Nephron progenitor cell (in vitro differentiated cells): ENCODE measurements at regions not wholly inside any gene's neighbourhood (a gene's known extent, or its start where the extent isn't known, plus 50 kb on each side); places are given as distances from the start of the nearest gene placed in this dataset.

Experiments
- DNase-seq: peaks from one replicate; pipeline ENCODE4 v3.0.0; 2021
- H3K27ac Mint-ChIP-seq: 2 replicates; pipeline ENCODE4 v1.8.0; 2021; ENCODE audit warnings: mild to moderate bottlenecking, moderate library complexity, mixed read lengths
- H3K27me3 Mint-ChIP-seq: 2 replicates; pipeline ENCODE4 v1.8.0; 2021; ENCODE audit warnings: mild to moderate bottlenecking, low read depth, mixed read lengths; ENCODE audit not compliant: poor library complexity
- H3K36me3 Mint-ChIP-seq: 2 replicates; pipeline ENCODE4 v1.8.0; 2021; ENCODE audit warnings: low read depth, mixed read lengths
- H3K4me1 Mint-ChIP-seq: 2 replicates; pipeline ENCODE4 v1.8.0; 2021; ENCODE audit warnings: mixed read lengths
- H3K4me3 Mint-ChIP-seq: 2 replicates; pipeline ENCODE4 v1.8.0; 2021; ENCODE audit warnings: mild to moderate bottlenecking, moderate library complexity, mixed read lengths
- H3K9me3 Mint-ChIP-seq: 2 replicates; pipeline ENCODE4 v1.8.0; 2021; ENCODE audit warnings: mild to moderate bottlenecking, moderate library complexity, mixed read lengths
- TF ChIP-seq, protein P1 (sequence below): fragments of 200-600 bp; sonication (generic); IDR thresholded peaks from 2 replicates; pipeline ENCODE4 v1.5.0; 2021; ENCODE audit warnings: antibody characterized with exemption

DNA sequence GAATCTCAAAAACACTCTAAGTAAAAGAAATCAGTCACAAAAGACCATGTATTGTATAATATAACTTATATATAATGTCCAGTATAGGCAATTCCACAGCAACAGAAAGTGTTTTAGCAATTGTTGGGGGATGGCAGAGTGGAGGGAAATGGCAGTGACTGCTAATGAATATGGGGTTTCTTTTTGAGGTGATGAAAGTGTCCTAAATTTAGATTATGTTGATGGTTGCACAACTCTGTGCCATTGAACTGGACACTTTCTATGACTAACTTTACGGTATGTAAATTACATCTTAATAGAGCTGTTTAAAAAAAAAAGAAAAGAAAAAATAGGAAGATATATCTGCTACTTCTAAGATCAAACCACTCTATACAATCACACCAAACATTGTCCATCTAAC is 124.9 kb upstream of the ZNF462 start:
- H3K9me3 Mint-ChIP-seq = no peaks in the 10 kb centered on the region
- no peak overlapping the region for H3K27ac Mint-ChIP-seq
- TF ChIP-seq, protein P1, sequence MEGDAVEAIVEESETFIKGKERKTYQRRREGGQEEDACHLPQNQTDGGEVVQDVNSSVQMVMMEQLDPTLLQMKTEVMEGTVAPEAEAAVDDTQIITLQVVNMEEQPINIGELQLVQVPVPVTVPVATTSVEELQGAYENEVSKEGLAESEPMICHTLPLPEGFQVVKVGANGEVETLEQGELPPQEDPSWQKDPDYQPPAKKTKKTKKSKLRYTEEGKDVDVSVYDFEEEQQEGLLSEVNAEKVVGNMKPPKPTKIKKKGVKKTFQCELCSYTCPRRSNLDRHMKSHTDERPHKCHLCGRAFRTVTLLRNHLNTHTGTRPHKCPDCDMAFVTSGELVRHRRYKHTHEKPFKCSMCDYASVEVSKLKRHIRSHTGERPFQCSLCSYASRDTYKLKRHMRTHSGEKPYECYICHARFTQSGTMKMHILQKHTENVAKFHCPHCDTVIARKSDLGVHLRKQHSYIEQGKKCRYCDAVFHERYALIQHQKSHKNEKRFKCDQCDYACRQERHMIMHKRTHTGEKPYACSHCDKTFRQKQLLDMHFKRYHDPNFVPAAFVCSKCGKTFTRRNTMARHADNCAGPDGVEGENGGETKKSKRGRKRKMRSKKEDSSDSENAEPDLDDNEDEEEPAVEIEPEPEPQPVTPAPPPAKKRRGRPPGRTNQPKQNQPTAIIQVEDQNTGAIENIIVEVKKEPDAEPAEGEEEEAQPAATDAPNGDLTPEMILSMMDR = no peak
- H3K4me3 Mint-ChIP-seq = no peak overlapping the region
- no peaks in the 10 kb centered on the region for H3K4me1 Mint-ChIP-seq
- peaks cover 9% of the 10 kb centered on the region for H3K27me3 Mint-ChIP-seq
- no peak for DNase-seq
- H3K36me3 Mint-ChIP-seq = no peaks in the 10 kb centered on the region

DNA sequence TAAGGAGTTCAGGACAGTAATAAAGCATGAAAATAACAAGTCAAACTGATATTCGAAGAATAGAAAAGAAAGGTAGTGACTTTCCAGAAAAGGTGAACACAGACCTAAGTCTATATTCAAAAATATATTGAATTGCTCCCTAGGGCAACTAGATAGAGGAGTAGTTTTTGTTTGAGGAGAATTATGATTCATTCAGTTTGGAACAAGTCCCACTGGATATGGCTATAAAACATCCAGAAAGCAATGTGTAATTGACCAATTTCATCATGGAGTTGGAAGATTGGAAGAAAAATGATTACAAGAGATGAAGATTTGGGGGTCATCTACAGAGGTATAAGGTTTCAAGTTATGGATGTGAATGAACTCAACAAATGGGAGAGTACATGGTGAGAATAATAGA is 117.5 kb upstream of the ZNF462 start:
- TF ChIP-seq, protein P1 = no peak
- DNase-seq = no peak
- peaks cover 11% of the 10 kb centered on the region for H3K27me3 Mint-ChIP-seq
- H3K4me1 Mint-ChIP-seq = no peaks in the 10 kb centered on the region
- H3K4me3 Mint-ChIP-seq = no peak overlapping the region
- H3K36me3 Mint-ChIP-seq = no peaks in the 10 kb centered on the region
- H3K27ac Mint-ChIP-seq = no peak overlapping the region
- H3K9me3 Mint-ChIP-seq = no peaks in the 10 kb centered on the region

GRCh38 chr9:106745876-106746275 is 117.1 kb upstream of the ZNF462 start:
- Mint-ChIP-seq H3K9me3 (no peaks in the 10 kb centered on the region), H3K36me3 (no peaks in the 10 kb centered on the region), H3K27me3 (peaks cover 11% of the 10 kb centered on the region), H3K27ac (no peak overlapping the region), H3K4me3 (no peak overlapping the region), H3K4me1 (no peaks in the 10 kb centered on the region)
- TF ChIP-seq, protein P1 = no peak
- DNase-seq = no peak

DNA sequence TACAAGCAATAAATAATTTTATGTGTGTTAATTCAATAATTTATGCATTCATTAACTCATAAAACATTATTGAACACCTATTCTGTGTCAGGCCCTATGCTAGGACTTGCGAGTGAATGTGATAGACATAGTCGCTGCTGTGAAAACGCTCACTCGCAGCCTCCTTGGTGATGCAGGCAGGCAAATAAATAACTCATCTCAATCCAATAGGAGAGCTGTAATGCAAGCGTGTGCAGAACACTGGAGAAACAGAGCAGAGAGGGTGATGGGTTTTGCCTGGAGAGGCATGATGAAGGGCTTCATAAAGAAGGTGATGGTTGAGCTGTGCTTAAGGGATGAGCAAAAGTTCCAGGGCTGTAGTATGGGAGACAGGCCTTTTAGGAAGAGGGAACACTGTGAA is 111.3 kb upstream of the ZNF462 start:
- Mint-ChIP-seq H3K4me1 (peaks cover 16% of the 10 kb centered on the region), H3K27ac (peak overlapping the region; percentile 41), H3K9me3 (no peaks in the 10 kb centered on the region), H3K4me3 (no peak overlapping the region), H3K36me3 (no peaks in the 10 kb centered on the region), H3K27me3 (peaks cover under 1% of the 10 kb centered on the region)
- no peak for DNase-seq
- TF ChIP-seq, protein P1 = no peak

DNA sequence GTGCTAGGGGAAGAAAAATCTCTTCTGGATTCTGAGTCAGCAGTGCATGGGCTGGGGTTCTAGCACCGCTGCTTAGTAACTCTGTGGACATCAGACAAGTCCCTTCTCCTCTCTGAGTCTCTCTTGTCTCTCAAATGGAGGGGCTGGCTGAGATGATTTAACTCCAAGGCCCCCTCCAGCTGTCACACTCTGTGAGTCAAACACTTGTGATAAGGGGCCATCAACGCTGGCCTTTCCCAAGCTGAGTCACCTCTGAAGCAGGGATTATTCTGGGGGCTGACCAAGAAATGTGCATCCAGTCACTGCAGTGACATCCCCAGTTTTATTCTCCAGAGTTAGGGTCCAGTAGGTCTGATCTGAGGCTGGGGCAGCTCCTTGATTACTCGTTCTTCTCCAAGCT is 110.4 kb upstream of the ZNF462 start:
- TF ChIP-seq, protein P1 = no peak
- Mint-ChIP-seq H3K27ac (no peak overlapping the region), H3K36me3 (no peaks in the 10 kb centered on the region), H3K27me3 (no peaks in the 10 kb centered on the region), H3K4me1 (peaks cover 16% of the 10 kb centered on the region), H3K9me3 (no peaks in the 10 kb centered on the region), H3K4me3 (no peak overlapping the region)
- no peak for DNase-seq

- H3K27ac Mint-ChIP-seq = no peak overlapping the region
- H3K4me3 Mint-ChIP-seq = no peak overlapping the region
- H3K4me1 Mint-ChIP-seq = peaks cover 16% of the 10 kb centered on the region
- DNase-seq = no peak
- TF ChIP-seq, protein P1 = no peak
- no peaks in the 10 kb centered on the region for H3K9me3 Mint-ChIP-seq
- H3K36me3 Mint-ChIP-seq = no peaks in the 10 kb centered on the region
- no peaks in the 10 kb centered on the region for H3K27me3 Mint-ChIP-seq
Measured at GRCh38 chr9:106753155-106753671, 109.8 kb upstream of the ZNF462 start.
